ENCODE measurements at regions not wholly inside any gene's neighbourhood (a gene's known extent, or its start where the extent isn't known, plus 50 kb on each side); places are given as distances from the start of the nearest gene placed in this dataset.

DNA sequence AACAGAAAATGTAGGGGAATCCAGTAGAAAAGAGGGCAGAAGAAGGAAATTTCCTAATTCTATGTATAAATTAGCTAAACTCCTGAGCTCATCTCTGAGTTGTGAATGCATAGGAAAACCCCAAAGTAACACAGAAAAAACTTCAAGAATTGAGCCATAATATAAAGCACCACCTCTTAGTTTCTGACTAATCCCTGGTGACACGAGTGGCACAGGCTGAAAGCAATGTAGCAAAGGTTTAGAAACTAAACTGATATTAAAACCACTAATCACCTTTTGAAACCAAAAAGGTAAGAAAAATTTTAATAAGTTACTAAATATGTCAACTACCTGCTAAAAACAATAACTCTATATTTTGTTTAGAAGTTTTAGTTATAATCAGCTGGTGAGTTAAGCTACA is 255.6 kb upstream of the NECTIN3 start (continued):
- TF ChIP-seq, protein P1, sequence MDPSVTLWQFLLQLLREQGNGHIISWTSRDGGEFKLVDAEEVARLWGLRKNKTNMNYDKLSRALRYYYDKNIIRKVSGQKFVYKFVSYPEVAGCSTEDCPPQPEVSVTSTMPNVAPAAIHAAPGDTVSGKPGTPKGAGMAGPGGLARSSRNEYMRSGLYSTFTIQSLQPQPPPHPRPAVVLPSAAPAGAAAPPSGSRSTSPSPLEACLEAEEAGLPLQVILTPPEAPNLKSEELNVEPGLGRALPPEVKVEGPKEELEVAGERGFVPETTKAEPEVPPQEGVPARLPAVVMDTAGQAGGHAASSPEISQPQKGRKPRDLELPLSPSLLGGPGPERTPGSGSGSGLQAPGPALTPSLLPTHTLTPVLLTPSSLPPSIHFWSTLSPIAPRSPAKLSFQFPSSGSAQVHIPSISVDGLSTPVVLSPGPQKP (IDR thresholded peaks at IDR 0.05; ENCODE audit: low read depth, low read length): no peak
- no peak for TF ChIP-seq IKZF1 (conservative IDR thresholded peaks at IDR 0.05)

- no TSS peak for BruUV-seq (replicated peaks)
- ChIA-PET SMC1A (ENCODE audit: uncharacterized antibody, unreplicated experiment) (no interaction called here), RAD21 (ENCODE audit: unreplicated experiment) (no interaction called here), POLR2A (no interaction called here), CTCF (no interaction called here)
- Histone ChIP-seq H3K4me3 (no peak overlapping the region), H2AFZ (ENCODE audit: control insufficient read depth, low read depth, low read length) (no peak overlapping the region), H3K36me3 (ENCODE audit: control insufficient read depth in 2 of 2, insufficient read depth in 2 of 2, low read length in 1 of 2) (no peaks in the 10 kb centered on the region), H3K4me1 (ENCODE audit: control insufficient read depth, insufficient read depth, low read length) (no peaks in the 10 kb centered on the region), H3K79me2 (ENCODE audit: control insufficient read depth, insufficient read depth, low read length) (no peaks in the 10 kb centered on the region), H3K9me3 (replicated peaks; ENCODE audit: control insufficient read depth, insufficient read depth, low read length) (no peaks in the 10 kb centered on the region), H3K9ac (ENCODE audit: control insufficient read depth, insufficient read depth, low read length) (no peak overlapping the region), H3K27me3 (replicated peaks in 1 of 2; ENCODE audit: control insufficient read depth in 2 of 2, insufficient read depth in 2 of 2, low read length in 1 of 2) (no peaks in the 10 kb centered on the region), H3K4me2 (ENCODE audit: control insufficient read depth, insufficient read depth) (no peak overlapping the region), H3K27ac (ENCODE audit: control insufficient read depth, insufficient read depth) (no peak overlapping the region), H4K20me1 (ENCODE audit: control insufficient read depth, insufficient read depth) (no peaks in the 10 kb centered on the region)
- FAIRE-seq (no peak), ATAC-seq (no peak), DNase-seq (ENCODE audit: low read depth, low spot score) (no peak)
- in situ Hi-C loops (cut with MboI) (no loop called here), intact Hi-C loops (cut with micrococcal nuclease; ENCODE audit: unreplicated experiment) (no loop called here)
- TF ChIP-seq ZBTB33 (IDR thresholded peaks at IDR 0.05) (no peak), CEBPB (IDR thresholded peaks at IDR 0.05; ENCODE audit: borderline replicate concordance in 1 of 2, low read depth in 2 of 2, low read length in 2 of 2) (no peak), NRF1 (conservative IDR thresholded peaks at IDR 0.05; ENCODE audit: low read depth, low read length) (no peak), NR2C2 (IDR thresholded peaks at IDR 0.05; ENCODE audit: borderline replicate concordance, control insufficient read depth, insufficient read length, low read depth) (no peak), ZNF217 (IDR thresholded peaks at IDR 0.05) (no peak), MYB (IDR thresholded peaks at IDR 0.05; ENCODE audit: borderline replicate concordance, low read depth, low read length) (no peak), SMAD5 (IDR thresholded peaks at IDR 0.05; ENCODE audit: low read depth) (no peak), ZNF274 (IDR thresholded peaks at IDR 0.05; ENCODE audit: insufficient read depth, insufficient read length) (no peak), TCF12 (IDR thresholded peaks at IDR 0.05; ENCODE audit: low read depth, low read length) (no peak), ETV6 (conservative IDR thresholded peaks at IDR 0.05 in 1 of 2, IDR thresholded peaks at IDR 0.05 in 1 of 2; ENCODE audit: borderline replicate concordance in 1 of 2, low read depth in 1 of 2) (no peak), SREBF2 (IDR thresholded peaks at IDR 0.05; ENCODE audit: low read length) (no peak), FOXM1 (IDR thresholded peaks at IDR 0.05; ENCODE audit: low read depth, low read length) (no peak), BHLHE40 (IDR thresholded peaks at IDR 0.05; ENCODE audit: borderline replicate concordance in 1 of 2, low read depth in 2 of 2, low read length in 1 of 2) (no peak), IKZF2 (IDR thresholded peaks at IDR 0.05) (no peak)
- TF ChIP-seq, protein P2, sequence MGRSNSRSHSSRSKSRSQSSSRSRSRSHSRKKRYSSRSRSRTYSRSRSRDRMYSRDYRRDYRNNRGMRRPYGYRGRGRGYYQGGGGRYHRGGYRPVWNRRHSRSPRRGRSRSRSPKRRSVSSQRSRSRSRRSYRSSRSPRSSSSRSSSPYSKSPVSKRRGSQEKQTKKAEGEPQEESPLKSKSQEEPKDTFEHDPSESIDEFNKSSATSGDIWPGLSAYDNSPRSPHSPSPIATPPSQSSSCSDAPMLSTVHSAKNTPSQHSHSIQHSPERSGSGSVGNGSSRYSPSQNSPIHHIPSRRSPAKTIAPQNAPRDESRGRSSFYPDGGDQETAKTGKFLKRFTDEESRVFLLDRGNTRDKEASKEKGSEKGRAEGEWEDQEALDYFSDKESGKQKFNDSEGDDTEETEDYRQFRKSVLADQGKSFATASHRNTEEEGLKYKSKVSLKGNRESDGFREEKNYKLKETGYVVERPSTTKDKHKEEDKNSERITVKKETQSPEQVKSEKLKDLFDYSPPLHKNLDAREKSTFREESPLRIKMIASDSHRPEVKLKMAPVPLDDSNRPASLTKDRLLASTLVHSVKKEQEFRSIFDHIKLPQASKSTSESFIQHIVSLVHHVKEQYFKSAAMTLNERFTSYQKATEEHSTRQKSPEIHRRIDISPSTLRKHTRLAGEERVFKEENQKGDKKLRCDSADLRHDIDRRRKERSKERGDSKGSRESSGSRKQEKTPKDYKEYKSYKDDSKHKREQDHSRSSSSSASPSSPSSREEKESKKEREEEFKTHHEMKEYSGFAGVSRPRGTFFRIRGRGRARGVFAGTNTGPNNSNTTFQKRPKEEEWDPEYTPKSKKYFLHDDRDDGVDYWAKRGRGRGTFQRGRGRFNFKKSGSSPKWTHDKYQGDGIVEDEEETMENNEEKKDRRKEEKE (IDR thresholded peaks at IDR 0.05): no peak
- WGBS (ENCODE audit: insufficient coverage, insufficient replicate concordance, low lambda C conversion rate, missing lambda C conversion rate): 0% methylated on average over 1 of the region's 1 CpG
Measured at GRCh38 chr3:110821586-110821985, 250.0 kb upstream of the NECTIN3 start.

Data from GM12878 (cell line).